LNCAP (cell line): ENCODE measurements at regions not wholly inside any gene's neighbourhood (a gene's known extent, or its start where the extent isn't known, plus 50 kb on each side); places are given as distances from the start of the nearest gene placed in this dataset.

ENCODE experiments used
- TF ChIP-seq, protein P1 (sequence below): fragments of 450-650 bp; IDR thresholded peaks from 2 replicates; pipeline ENCODE4 v1.5.1; 2017; ENCODE audit warnings: mild to moderate bottlenecking

DNA sequence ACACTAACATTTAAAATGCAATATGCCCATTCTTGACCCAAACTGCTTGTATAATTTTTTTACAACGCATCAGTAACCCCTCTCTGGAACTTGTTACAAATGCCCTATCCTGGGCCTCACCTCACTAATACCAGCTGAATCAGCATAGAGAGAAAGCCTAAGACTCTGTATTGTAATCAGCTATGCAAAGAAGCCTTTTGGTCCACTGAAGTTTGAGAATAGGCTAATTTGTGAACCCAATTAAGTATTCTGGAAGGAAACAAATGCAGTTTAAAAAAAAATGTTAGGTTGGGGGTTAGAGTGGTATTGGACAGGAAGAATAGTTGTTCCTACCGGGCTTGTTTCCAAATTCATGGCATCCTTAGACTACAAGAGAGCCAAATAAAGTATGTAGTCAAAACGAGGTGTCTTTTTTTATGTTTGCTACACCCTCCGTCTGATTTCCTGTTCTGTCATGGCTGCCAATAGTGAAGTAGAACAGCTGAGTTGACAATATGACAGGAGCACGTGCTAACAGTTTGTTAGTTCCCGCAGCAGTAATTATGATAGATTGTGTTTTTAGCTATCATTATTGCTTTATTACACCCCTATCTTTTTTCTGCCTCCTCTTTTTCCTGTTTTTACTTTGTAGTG is 1048.7 kb upstream of the NUDT12 start:
- TF ChIP-seq, protein P1, sequence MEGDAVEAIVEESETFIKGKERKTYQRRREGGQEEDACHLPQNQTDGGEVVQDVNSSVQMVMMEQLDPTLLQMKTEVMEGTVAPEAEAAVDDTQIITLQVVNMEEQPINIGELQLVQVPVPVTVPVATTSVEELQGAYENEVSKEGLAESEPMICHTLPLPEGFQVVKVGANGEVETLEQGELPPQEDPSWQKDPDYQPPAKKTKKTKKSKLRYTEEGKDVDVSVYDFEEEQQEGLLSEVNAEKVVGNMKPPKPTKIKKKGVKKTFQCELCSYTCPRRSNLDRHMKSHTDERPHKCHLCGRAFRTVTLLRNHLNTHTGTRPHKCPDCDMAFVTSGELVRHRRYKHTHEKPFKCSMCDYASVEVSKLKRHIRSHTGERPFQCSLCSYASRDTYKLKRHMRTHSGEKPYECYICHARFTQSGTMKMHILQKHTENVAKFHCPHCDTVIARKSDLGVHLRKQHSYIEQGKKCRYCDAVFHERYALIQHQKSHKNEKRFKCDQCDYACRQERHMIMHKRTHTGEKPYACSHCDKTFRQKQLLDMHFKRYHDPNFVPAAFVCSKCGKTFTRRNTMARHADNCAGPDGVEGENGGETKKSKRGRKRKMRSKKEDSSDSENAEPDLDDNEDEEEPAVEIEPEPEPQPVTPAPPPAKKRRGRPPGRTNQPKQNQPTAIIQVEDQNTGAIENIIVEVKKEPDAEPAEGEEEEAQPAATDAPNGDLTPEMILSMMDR, result no peak

DNA sequence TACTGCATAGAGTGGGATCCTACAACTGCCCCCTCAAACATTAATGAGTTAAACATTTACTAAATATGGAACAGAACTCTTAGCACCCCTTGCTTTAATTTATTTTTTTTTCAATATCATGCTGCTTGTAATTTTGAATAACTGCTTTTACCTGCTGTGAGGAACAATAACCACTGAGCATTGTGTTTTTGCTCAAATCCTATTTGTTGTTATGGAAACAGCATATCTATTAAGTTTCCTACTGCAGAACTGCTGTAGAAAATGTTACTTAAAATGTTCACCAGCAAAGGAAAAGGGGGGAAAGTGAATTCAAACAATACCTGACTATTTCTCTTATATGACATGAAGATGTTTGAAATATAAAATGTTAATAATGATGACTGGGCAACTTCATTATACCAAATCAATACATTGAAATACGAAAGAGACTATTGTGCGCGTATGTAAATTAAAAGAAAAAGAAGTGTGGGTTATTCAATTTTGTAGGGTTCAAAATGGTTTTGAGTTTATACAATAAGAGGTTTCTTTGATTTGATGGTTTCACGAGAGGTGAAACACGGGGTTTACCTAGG is 1043.8 kb upstream of the NUDT12 start:
- TF ChIP-seq, protein P1, result no peak

DNA sequence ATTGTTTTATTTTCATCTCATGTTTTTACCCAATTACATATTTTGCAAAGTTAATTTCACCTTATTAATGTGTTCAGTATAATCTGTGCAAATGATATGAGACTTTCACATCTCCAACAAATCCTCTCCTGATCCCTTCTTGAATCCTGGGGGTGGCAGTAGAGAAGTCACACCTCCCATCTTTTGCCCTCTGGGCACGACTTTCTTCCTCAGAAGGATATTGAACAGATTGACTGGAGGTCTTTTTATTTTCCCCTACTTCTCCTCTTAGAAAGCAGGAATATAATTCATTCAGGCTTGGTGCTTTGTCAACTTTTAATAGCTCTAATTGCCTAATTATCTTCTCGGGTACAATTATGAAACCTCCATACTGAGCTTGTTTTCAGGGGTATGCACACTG is 1037.1 kb upstream of the NUDT12 start:
- TF ChIP-seq, protein P1, result no peak

DNA sequence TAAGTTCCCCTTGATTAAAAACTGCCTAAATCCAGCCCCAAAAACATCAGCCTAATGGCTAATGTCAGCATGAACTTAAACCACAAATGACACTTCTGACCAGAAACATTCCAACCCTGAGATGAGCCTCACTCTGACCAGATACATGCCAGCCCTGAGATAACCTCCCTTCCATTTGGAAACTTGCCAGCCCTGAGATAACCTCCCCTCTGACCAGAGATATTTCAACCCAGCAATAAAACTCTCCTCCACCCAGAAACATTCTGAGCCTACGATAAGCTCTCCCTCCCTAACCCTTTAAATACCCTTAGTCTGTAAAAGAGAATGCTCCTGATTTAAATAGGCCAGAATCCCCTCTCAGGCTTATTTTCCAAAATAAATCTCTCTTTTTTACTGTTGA is 1035.7 kb upstream of the NUDT12 start:
- TF ChIP-seq, protein P1, result no peak

DNA sequence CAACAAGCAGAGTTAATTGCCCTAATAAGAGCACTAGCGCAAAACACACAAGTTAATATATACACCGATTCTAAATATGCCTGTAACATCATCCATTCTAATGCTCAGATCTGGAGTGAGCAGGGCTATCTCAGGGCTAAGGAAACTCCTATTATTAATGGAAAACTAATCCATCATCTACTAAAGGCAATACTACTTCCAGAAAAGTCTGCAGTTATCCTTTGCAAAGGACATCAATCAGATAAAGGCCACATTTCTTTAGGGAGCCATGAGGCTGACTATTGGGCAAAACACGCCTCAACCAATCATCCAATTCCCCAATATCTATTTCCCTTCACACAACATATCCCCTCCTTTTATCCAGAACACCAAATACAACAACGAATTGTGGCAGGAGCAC is 1032.3 kb upstream of the NUDT12 start:
- TF ChIP-seq, protein P1, result no peak

DNA sequence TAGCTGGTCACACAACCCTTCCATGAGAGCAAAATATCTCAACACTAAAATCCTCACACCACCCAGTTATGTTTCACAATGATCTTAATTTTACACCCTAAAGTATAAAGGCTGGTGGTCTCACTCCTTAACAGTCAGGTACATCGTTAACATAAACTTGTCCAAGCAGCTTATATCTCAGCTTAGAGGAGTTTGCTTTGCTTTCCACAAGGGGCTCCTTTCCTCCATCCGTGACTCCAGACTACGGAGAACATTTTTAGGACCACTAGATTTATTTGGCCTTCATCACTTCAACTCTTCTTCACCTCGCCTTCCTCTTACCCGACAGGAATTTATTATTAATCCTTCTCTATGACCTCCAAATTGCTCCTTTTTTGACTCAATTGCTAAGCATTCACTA is 1014.1 kb upstream of the NUDT12 start:
- TF ChIP-seq, protein P1, result no peak

DNA sequence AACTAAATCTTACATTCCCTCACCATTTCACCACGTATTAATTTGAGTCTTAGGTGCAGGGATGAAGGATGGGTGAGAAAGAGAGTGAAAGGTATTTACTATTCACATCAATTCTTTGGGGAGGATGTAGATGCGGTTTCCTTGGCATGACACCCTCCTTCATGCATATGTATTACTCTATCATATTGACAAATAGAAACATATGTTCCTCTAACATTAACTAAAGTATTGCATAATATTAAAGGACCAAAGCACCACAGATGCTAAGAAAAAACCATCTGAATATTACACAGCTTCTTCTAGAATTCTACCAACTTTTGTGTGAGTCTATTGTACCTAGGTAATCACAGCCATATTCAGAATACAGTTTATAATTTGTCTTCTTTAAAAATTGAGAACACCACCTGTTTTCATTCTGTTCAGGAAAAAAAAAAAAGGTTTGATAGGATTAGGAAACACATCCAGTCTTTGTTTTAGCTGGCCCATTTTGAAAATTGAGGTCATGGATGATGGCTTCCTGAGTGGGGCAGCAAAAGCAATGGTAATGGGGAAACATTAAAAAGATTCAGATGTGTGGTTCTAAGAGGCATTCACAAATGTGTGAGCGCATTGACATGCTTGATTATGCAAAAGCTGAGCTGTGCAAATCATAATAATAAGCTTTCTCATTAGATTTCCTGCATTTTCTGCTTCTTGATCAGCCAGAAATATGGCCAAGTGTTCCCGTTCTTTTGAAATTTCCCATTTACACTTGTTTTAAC is 1011.5 kb upstream of the NUDT12 start:
- TF ChIP-seq, protein P1, result no peak
